Subcutaneous abdominal adipose tissue (tissue), 5 donors: ENCODE measurements at regions not wholly inside any gene's neighbourhood (a gene's known extent, or its start where the extent isn't known, plus 50 kb on each side); places are given as distances from the start of the nearest gene placed in this dataset.

Source experiments
- H3K27ac ChIP-seq: one replicate; pipeline ENCODE4 v1.7.0; 2013; ENCODE audit warnings: low read depth, mild to moderate bottlenecking, inconsistent platforms, low read length, moderate library complexity
- H3K27me3 ChIP-seq, 5 donors: one replicate each; pipeline ENCODE4 v1.7.0; 2013; ENCODE audit warnings: low read length in 5 of 5, inconsistent platforms in 1 of 5; ENCODE audit not compliant: control insufficient read depth in 5 of 5, insufficient read depth in 4 of 5
- H3K36me3 ChIP-seq, 5 donors: one replicate each; pipeline ENCODE4 v1.7.0; 2013; ENCODE audit warnings: low read length in 5 of 5; ENCODE audit not compliant: control insufficient read depth in 5 of 5, insufficient read depth in 5 of 5
- H3K4me1 ChIP-seq, 5 donors: one replicate each; pipeline ENCODE4 v1.7.0; 2013; ENCODE audit warnings: low read length in 5 of 5, mild to moderate bottlenecking in 3 of 5, moderate library complexity in 1 of 5; ENCODE audit not compliant: control insufficient read depth in 5 of 5, insufficient read depth in 5 of 5
- H3K4me3 ChIP-seq, 5 donors: one replicate each; pipeline ENCODE4 v1.7.0; 2013; ENCODE audit warnings: low read length in 5 of 5, low read depth in 1 of 5
- H3K9ac ChIP-seq, 5 donors: one replicate each; pipeline ENCODE4 v1.7.0; 2013; ENCODE audit warnings: low read length in 5 of 5, mild to moderate bottlenecking in 4 of 5, moderate library complexity in 3 of 5
- H3K9me3 ChIP-seq, 5 donors: one replicate each; pipeline ENCODE4 v1.7.0; 2013; ENCODE audit warnings: low read length in 5 of 5; ENCODE audit not compliant: control insufficient read depth in 5 of 5
- donor health status: healthy.
- donor health status: healthy.
- donor health status: healthy.
- donor health status: healthy.
- donor health status: healthy.

GRCh38 chr21:31557421-31558188 is 101.9 kb upstream of the SOD1 start:
- H3K27ac ChIP-seq, result no peak overlapping the region
- no peaks in the 10 kb centered on the region for H3K36me3 ChIP-seq
- H3K9me3 ChIP-seq, result no peaks in the 10 kb centered on the region
- H3K4me1 ChIP-seq, result peaks cover 0 to 28% (median 25%) of the 10 kb centered on the region in 5 donors
- H3K4me3 ChIP-seq, result peak overlapping the region in 3 of 5 donors; percentile 57 to 68 (median 63)
- H3K9ac ChIP-seq, result no peak overlapping the region
- H3K27me3 ChIP-seq, result peaks cover 27 to 44% (median 39%) of the 10 kb centered on the region in 5 donors

DNA sequence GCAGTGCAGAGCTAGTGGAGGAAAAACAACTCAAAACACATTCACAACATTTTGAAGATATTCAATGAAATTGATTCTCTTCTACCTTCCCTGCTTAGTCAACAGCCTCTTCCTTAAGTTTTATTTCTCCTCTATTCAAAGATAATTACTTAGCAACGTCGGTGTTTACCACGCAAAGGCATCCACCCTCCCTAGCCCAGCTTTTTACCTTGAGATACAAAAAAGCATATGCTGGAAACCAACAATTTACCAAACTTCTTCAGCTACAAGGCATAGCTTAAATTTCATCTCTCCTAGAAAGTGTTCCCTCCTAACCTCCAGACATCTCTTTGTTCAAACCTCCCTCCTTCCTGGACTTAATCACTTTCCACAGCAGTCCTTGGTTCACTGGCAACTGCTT is 102.8 kb upstream of the SOD1 start:
- peaks cover 27 to 44% (median 39%) of the 10 kb centered on the region in 5 donors for H3K27me3 ChIP-seq
- no peaks in the 10 kb centered on the region for H3K9me3 ChIP-seq
- H3K9ac ChIP-seq, result no peak overlapping the region
- no peaks in the 10 kb centered on the region for H3K36me3 ChIP-seq
- H3K27ac ChIP-seq, result no peak overlapping the region
- no peak overlapping the region for H3K4me3 ChIP-seq
- peaks cover 0 to 28% (median 25%) of the 10 kb centered on the region in 5 donors for H3K4me1 ChIP-seq

- H3K9me3 ChIP-seq, result no peaks in the 10 kb centered on the region
- H3K9ac ChIP-seq, result no peak overlapping the region
- peaks cover 27 to 44% (median 38%) of the 10 kb centered on the region in 5 donors for H3K27me3 ChIP-seq
- no peak overlapping the region for H3K4me3 ChIP-seq
- H3K4me1 ChIP-seq, result peaks cover 0 to 28% (median 25%) of the 10 kb centered on the region in 5 donors
- H3K27ac ChIP-seq, result no peak overlapping the region
- H3K36me3 ChIP-seq, result no peaks in the 10 kb centered on the region
Observed at GRCh38 chr21:31555741-31556191, 103.7 kb upstream of the SOD1 start.

- Histone ChIP-seq H3K9ac (no peak overlapping the region), H3K9me3 (no peaks in the 10 kb centered on the region), H3K27ac (no peak overlapping the region), H3K36me3 (no peaks in the 10 kb centered on the region), H3K4me3 (no peak overlapping the region), H3K27me3 (peaks cover 22 to 36% (median 27%) of the 10 kb centered on the region in 5 donors), H3K4me1 (peaks cover 0 to 23% (median 20%) of the 10 kb centered on the region in 5 donors)
Observed at GRCh38 chr21:31554511-31555022, 104.9 kb upstream of the SOD1 start.

GRCh38 chr21:31553926-31554325 is 105.6 kb upstream of the SOD1 start:
- Histone ChIP-seq H3K27me3 (peaks cover 18 to 31% (median 22%) of the 10 kb centered on the region in 5 donors), H3K36me3 (no peaks in the 10 kb centered on the region), H3K9ac (no peak overlapping the region), H3K4me3 (no peak overlapping the region), H3K9me3 (no peaks in the 10 kb centered on the region), H3K4me1 (peaks cover 0 to 17% (median 14%) of the 10 kb centered on the region in 5 donors), H3K27ac (no peak overlapping the region)

- H3K4me1 ChIP-seq, result peaks cover 0 to 12% (median 11%) of the 10 kb centered on the region in 5 donors
- H3K4me3 ChIP-seq, result no peak overlapping the region
- no peaks in the 10 kb centered on the region for H3K36me3 ChIP-seq
- no peaks in the 10 kb centered on the region for H3K9me3 ChIP-seq
- H3K9ac ChIP-seq, result no peak overlapping the region
- peaks cover 16 to 28% (median 19%) of the 10 kb centered on the region in 5 donors for H3K27me3 ChIP-seq
- no peak overlapping the region for H3K27ac ChIP-seq
Observed at GRCh38 chr21:31553461-31553860, 106.0 kb upstream of the SOD1 start.

DNA sequence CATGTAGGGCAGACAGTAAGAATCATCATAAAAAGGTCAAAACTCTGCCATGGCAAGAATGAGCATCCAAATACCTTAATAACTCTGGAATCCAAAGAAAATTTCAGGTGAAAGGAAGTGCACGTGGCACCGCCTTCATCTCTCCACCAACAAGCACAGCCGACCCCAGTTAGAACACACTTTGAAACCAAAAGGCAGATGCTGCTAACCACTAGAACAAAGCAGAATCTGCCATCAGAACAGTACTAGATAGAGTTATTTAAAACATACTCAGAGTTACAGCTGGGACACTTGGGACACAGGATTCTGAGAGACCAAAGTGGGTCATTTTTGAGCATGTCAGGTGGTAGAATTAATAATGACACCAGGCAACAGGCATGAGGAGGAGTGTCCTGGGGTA is 106.7 kb upstream of the SOD1 start:
- Histone ChIP-seq H3K4me1 (peaks cover 0 to 6% (median 5%) of the 10 kb centered on the region in 5 donors), H3K27me3 (peaks cover 9 to 21% (median 15%) of the 10 kb centered on the region in 5 donors), H3K27ac (no peak overlapping the region), H3K4me3 (no peak overlapping the region), H3K9me3 (no peaks in the 10 kb centered on the region), H3K36me3 (no peaks in the 10 kb centered on the region), H3K9ac (no peak overlapping the region)

GRCh38 chr21:31550070-31550469 is 109.4 kb upstream of the SOD1 start:
- H3K36me3 ChIP-seq, result no peaks in the 10 kb centered on the region
- H3K9ac ChIP-seq, result no peak overlapping the region
- no peak overlapping the region for H3K27ac ChIP-seq
- H3K9me3 ChIP-seq, result no peaks in the 10 kb centered on the region
- H3K27me3 ChIP-seq, result peaks cover 0 to 3% (median 0%) of the 10 kb centered on the region in 5 donors
- peaks cover 0 to 5% (median 0%) of the 10 kb centered on the region in 5 donors for H3K4me1 ChIP-seq
- no peak overlapping the region for H3K4me3 ChIP-seq

DNA sequence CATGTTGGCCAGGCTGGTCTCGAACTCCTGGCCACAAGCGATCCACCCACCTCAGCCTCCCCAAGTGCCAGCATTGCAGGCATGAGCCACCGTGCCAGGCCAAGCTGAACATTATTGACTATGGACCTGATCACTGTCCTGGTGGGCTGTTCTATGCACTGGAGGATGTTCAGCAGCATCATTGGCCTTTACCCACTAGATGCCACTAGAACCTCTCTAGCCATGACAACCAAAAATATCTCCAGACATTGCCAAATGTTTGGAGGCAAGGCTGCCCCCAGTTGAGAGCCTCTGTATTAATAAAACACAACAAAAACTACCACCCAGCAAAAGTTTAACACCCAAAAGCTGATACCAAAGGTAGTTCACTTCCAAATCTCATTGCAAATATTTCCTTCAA is 110.8 kb upstream of the SOD1 start:
- H3K27me3 ChIP-seq, result peaks cover 0 to 1% (median 0%) of the 10 kb centered on the region in 5 donors
- no peaks in the 10 kb centered on the region for H3K9me3 ChIP-seq
- no peak overlapping the region for H3K27ac ChIP-seq
- no peak overlapping the region for H3K9ac ChIP-seq
- no peaks in the 10 kb centered on the region for H3K36me3 ChIP-seq
- no peak overlapping the region for H3K4me3 ChIP-seq
- H3K4me1 ChIP-seq, result peaks cover 0 to 5% (median 0%) of the 10 kb centered on the region in 5 donors

GRCh38 chr21:31546443-31547170 is 112.9 kb upstream of the SOD1 start:
- H3K36me3 ChIP-seq, result no peaks in the 10 kb centered on the region
- H3K9me3 ChIP-seq, result no peaks in the 10 kb centered on the region
- peaks cover 0 to 5% (median 0%) of the 10 kb centered on the region in 5 donors for H3K4me1 ChIP-seq
- H3K9ac ChIP-seq, result no peak overlapping the region
- H3K27me3 ChIP-seq, result no peaks in the 10 kb centered on the region
- no peak overlapping the region for H3K27ac ChIP-seq
- H3K4me3 ChIP-seq, result no peak overlapping the region
